Left lobe of liver (tissue), 2 donors: ENCODE measurements at regions not wholly inside any gene's neighbourhood (a gene's known extent, or its start where the extent isn't known, plus 50 kb on each side); places are given as distances from the start of the nearest gene placed in this dataset.
"Not testable (repeated sequence)": the region's sequence is repeated elsewhere in the genome, so short reads cannot be mapped to it uniquely, and the experiment has no call there.

Source experiments
- ATAC-seq: fragments of 200-7000 bp; cut with Tn5 transposase; one replicate; pipeline ENCODE4 v1.9.1; 2020; ENCODE audit warnings: mild to moderate bottlenecking, moderate library complexity
- DNase-seq: peaks from one replicate; pipeline ENCODE4 v3.0.0-alpha.2; 2020; ENCODE audit warnings: low spot score
- donor health status: DM: no; HTN: no; CAD: no; lungs with moderate emphysema.
- donor health status: DM: no; HTN: yes; CAD: no.

DNA sequence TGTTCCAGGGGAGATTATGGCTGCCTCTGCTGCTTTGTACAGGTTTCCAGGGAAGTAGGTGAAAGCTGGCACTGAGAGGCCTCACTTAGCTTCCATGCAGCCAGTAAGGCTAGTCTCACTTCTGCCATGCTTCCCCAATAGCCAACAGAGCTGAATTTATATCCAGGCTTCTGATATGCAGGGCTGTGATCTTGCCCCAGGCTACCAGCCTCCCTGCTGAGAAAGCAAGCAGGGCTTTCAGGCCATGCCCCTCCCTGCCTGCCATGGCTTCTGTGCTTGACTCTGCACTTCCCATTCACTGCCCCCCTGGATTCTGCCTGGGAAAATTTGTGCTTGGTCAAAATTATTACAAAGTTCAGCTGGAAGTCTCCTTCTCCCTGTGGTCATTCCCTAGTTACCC, 302.1 kb upstream of the FBXO33 start:
- no peak for ATAC-seq

DNA sequence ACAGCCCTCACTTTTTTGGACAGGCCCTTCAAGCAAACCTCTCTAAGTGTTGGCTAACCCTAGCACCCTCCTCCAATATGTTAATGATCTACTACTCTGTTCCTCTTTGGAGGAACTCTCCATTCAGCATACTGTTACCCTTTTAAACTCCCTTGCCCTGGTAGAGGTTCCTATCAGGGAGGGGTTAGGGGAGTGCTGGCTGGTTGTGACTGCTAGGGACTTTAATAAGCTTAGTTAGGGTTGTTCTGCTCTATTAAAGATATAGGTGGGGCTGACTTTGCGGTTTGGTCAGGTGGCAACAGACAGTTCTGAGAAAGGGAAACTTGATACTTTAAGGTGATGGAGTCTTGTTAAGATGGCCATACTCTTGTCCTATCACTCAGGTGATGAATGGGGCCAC, 301.5 kb upstream of the FBXO33 start:
- ATAC-seq (no peak), DNase-seq (no peak)

More for the DNA sequence above, 302.1 kb upstream of the FBXO33 start:
- no peak for DNase-seq

GRCh38 chr14:39731912-39732311, 299.7 kb upstream of the FBXO33 start:
- no peak for ATAC-seq

DNA sequence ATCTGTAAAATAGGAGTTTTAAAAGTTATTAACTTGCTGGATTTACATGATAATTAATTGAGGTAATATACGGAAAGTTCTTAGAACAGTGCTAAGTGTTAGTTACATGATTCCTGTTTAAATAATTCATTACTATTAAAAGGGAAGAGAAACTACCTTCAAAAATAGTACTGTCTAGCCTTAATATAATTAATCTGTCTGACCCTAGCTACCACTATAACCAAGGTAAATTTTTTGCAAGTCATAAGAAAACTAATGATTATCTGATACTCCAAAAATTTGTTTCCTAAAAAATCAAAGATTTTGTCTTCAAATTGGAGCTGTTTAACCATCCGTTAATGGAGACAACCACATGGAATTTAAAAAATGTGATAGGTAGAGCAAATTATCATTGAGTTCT, 294.3 kb upstream of the FBXO33 start:
- DNase-seq (no peak), ATAC-seq (no peak)

More at GRCh38 chr14:39731912-39732311, 299.7 kb upstream of the FBXO33 start:
- no peak for DNase-seq

GRCh38 chr14:39722547-39723273, 290.5 kb upstream of the FBXO33 start:
- no peak for DNase-seq

GRCh38 chr14:39716987-39717570, 284.8 kb upstream of the FBXO33 start:
- DNase-seq (no peak), ATAC-seq (no peak)

More at GRCh38 chr14:39722547-39723273, 290.5 kb upstream of the FBXO33 start:
- no peak for ATAC-seq

- no peak for ATAC-seq
- no peak for DNase-seq
These were observed 280.2 kb upstream of the FBXO33 start for GRCh38 chr14:39712293-39712999.

GRCh38 chr14:39704594-39704993, 272.4 kb upstream of the FBXO33 start:
- ATAC-seq (no peak), DNase-seq (no peak)

DNA sequence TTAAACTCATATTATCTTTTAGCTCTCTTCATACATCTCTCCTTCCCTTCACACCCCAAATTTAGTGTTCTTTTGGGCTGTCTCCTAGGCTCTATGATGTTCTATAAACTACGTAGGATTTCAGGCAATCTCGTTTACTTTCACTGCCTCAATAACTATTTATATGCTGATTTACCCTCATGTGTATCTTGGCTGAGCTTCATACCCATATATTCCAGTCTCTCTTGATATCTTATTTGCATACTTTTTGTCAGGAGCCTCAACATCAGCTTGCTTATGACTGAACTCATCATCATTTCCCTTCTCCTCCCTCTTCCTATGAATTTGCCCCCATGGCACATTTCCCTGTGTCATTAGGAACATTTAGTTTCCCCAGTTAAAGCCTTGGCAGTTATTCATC, 262.1 kb upstream of the FBXO33 start:
- no peak for ATAC-seq
- no peak for DNase-seq

DNA sequence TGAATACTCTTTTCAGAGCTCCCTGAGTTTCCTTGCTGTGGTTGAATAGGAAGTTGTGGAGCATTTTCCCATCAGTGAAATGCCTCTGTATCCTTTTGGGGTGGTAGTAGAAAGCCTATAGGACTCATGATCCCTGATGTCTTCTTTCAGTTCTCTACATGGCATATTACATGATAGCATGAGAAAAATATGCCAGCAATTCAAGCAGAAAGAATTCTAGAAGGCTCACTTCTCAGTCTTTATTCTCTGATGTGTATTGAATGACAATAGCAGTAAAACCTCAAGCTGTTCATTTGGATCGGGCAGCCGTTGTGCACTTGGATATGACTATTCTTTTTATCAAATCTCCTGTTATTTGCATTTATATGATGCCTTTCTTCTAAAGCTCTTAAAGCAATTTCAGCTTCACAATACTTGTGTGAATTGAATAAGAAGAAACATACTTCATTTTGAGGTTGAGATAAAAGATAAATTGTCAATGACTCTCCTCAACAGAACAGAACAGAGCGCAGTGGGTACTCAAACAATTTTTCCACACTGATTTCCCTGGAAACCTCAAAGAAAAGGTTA, 251.5 kb upstream of the FBXO33 start:
- ATAC-seq (no peak), DNase-seq (no peak)

DNA sequence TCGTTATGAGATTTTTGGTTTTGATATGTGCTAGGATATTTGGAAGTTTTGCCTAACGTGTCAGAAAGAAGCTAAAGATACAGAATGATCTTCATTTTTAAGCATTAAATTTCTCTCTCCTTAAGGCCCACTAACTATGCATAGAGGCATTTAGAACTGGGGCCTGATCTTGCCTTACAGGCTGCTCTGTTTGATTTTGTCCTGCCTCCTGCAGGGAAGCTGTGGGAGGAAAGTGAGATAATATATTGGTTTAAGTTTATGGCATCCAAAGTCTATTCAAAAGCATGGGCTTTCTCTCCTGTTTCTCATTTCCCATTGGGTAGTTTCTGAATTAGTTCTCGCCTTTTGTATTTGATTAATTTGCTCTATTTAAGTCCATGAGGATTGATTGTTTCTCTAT, 250.3 kb upstream of the FBXO33 start:
- DNase-seq (no peak), ATAC-seq (no peak)

GRCh38 chr14:39681782-39682399, 249.7 kb upstream of the FBXO33 start:
- no peak for ATAC-seq

DNA sequence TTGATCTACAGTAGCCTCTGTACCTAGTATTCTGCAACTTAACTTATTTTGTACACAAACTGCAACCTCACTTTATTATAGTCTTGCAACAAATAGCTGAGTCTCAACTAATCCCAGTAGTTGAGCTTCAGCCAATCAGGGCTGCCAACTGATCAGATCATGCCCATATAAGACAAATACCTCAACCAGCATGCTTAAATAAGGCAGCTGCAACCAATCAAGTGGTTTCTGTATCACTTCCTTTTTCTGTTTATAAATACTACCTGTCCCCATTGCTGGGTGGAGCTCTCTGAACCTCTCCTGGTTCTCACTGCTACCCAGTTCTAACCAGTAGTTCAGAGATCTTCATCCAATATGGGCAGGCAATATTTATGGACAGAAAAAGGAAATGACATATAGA, 248.5 kb upstream of the FBXO33 start:
- ATAC-seq: no peak

More at GRCh38 chr14:39681782-39682399, 249.7 kb upstream of the FBXO33 start:
- no peak for DNase-seq

GRCh38 chr14:39673734-39674133, 241.5 kb upstream of the FBXO33 start:
- DNase-seq (no peak), ATAC-seq (no peak)

More for the DNA sequence above, 248.5 kb upstream of the FBXO33 start:
- no peak for DNase-seq

GRCh38 chr14:39673270-39673711, 241.1 kb upstream of the FBXO33 start:
- ATAC-seq (no peak), DNase-seq (no peak)

GRCh38 chr14:39668449-39668848, 236.2 kb upstream of the FBXO33 start:
- ATAC-seq: no peak

GRCh38 chr14:39666386-39666785, 234.2 kb upstream of the FBXO33 start:
- DNase-seq: no peak
- no peak for ATAC-seq

More at GRCh38 chr14:39668449-39668848, 236.2 kb upstream of the FBXO33 start:
- no peak for DNase-seq

DNA sequence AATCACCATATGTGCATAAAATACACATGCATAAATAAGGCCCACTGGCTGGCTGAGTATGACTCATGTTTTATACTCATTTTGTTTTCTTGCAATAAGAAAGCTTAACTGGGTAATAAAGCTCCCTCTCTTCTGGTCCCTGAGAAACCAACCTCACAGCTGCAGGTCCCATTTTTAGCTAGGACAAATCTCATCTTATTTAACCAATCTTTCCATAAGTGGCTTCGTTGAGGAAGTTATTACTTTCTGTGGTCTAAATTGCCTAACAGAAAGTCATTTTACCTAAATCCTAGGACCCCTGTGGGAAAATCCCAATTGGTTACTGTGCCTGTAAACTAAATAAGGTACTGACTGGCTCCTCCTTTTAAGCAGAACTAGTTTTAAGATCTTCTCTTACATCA, 232.8 kb upstream of the FBXO33 start:
- no peak for DNase-seq
- ATAC-seq: no peak

GRCh38 chr14:39664646-39665045, 232.4 kb upstream of the FBXO33 start:
- ATAC-seq: no peak

GRCh38 chr14:39641224-39641623, 209.0 kb upstream of the FBXO33 start:
- no peak for DNase-seq
- ATAC-seq: no peak

More at GRCh38 chr14:39664646-39665045, 232.4 kb upstream of the FBXO33 start:
- no peak for DNase-seq

GRCh38 chr14:39639009-39639408, 206.8 kb upstream of the FBXO33 start:
- not testable (repeated sequence) for DNase-seq, ATAC-seq
